Amniotic stem cell (primary cell): ENCODE measurements at regions not wholly inside any gene's neighbourhood (a gene's known extent, or its start where the extent isn't known, plus 50 kb on each side); places are given as distances from the start of the nearest gene placed in this dataset.

ENCODE experiments used
- DNase-seq: peaks from one replicate; lab custom pipeline; 2025; lab: John Stamatoyannopoulos, UW

DNA sequence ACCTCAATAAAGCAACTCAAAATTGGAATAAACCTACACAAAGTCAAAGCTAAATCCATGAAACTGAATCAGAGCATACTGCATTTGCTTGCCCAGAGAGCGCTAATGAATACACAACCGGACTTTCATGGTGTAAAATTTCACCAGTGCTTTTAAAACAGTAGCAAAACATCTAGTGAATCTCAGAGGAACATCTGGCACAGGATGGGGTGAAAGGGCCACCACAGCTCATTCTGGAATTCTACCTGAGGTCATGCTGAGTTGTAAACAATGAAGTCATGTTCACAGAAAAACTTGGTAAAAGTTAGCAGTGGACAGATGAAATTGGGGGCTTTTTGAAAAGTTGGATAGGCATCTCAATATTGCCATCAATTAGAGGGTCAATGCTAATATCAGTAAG, 125.6 kb upstream of the STXBP5 start:
- DNase-seq, result no peak

DNA sequence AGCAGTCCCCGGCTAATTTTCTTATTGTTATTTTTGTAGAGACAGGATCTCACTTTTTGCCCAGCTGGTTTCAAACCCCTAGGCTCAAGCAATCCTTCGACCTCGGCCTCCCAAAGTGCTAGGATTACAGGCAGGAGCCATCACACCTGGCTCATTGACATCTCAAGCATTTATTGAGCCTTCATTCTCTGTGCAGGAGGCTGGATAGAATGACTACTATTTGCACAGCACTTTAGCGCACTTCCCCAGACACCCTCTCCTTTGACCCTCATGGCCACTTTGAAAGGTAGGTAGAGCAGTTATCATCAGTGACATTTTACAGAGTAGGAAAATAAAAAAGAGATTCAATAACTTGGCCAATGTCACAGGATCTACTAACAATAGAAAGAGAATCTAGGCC, 124.0 kb upstream of the STXBP5 start:
- DNase-seq, result no peak

DNA sequence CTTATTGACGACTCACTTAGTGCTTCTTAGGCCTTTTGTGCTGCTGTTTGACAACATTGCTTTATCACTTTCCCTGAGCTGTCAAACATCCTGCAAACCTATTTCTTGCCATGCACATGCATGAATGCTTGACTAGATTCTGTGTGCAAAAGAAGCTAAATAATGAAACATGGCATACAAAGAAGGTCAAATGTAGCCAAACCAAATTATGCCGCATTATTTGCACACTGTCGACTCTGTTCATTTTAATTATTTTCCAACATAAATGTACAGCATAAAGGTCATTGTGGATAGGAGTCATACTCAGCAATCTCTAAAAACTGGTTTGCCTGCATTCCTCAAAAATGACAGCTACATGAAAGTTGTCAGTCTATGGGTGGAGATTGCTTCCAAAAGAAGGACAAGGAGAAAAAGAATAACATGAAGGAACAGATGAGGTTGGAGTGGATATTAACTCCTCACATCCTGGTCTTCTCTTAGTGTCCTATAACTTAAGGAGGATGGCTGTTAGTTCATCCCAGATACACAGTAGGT, 123.1 kb upstream of the STXBP5 start:
- DNase-seq, result no peak

DNA sequence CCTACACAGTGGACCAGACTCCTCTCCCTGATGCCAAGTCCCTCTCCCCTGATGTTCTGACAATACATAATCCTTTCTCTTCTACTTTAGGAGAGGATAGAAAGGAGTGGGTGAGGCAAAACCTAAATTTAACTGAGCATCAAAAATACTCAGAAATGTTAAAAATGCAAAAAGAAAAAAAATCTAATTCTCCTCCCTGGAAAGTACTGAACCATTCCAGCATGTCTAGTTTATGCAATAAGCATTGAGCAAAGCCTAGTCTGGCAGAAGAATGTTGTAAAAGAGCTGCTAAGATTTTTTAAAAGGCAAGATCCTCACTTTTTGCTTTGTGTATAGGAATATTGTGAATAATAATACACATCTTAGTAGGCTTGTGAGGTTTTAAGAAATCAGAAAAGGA, 116.6 kb upstream of the STXBP5 start:
- no peak for DNase-seq

DNA sequence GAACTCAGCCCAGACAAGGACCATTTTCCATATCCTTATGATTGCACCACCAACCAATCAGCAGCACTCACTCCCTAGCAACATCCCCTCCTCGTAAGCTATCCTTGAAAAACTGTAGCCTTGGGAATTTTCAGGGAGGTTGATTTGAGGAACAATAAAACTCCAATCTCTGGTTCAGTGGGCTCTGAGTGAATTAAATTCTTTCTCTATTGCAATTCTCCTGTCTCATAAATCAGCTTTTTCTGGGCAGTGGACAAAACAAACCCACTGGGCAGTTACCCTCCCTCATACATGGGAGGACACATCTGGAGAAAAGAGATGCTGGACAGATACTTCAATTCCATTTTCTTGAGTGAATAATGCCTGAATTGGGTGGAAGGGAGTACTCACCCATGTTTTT, 115.4 kb upstream of the STXBP5 start:
- no peak for DNase-seq

DNA sequence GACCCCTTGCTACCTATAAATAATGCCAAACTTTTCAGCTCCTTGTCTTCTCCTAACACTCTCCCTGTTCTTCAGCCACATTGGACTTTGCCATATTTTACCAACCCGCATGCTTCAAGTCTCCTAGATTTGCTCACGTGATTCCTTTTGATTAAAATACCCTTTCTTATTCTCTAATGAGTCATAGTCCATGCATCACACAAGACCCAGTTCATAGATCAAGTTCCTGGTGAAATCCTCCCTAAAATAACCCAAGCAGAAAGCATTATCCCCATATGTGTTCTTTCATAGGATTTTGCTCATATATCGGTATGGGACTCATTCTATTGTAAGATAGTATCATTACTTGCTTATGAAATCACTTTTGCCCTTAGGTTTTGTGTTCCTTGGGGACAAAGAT, 108.9 kb upstream of the STXBP5 start:
- DNase-seq, result no peak

DNA sequence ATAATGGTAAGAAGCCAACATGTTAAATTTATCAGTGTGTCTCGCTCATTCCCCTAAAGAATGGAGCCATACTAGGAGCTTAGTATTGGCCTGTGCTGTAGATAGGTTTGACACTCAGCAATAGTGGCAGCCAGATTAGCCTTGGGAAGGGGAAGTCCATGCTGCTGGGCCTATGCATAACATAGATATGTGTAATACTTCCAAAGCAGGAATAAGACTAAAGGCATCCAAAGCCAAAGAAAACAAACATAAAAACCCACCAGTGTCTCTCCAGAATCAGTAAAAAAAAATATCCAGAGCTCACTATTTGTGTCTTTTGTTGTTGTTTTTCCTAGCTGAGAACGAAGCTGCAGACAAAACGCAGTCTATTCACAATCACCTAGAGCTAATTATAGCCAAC, 104.2 kb upstream of the STXBP5 start:
- DNase-seq, result peak; percentile 87

DNA sequence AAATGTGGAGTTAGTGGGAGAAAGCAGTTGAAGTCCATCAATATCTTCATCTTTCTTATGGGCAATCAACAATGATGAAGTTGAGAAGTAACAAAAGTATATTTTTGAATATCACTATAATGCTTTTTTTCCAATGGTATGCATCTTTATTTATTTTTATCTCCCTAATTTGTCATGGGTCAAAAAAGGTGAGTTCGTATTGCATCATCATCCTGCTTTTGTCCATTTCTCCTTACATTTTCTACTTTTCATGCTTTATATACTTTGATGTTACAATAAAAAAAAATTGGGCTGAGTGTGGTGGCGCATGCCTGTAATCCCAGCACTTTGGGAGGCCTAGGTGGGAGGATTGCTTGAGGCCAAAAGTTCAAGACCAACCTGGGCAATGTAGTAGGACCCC, 101.2 kb upstream of the STXBP5 start:
- DNase-seq, result no peak

DNA sequence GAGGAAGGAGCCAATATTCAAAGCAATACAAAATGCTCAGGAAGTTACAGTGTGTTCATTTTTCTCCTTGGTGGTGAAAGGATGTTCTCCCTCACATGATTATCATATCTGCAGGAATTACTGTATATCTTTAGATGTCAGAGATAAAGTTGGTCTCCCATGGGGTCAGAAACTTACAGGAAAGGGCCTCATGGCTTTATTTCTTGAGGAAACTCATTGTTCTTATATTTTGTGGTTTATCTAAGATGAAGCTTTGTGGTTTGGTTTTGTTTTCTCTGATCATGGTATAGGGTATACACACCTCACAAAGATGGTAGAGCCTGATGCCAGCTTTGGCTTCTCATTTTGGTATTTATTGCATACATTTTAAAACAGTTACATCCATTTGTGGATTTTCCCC, 100.5 kb upstream of the STXBP5 start:
- no peak for DNase-seq

DNA sequence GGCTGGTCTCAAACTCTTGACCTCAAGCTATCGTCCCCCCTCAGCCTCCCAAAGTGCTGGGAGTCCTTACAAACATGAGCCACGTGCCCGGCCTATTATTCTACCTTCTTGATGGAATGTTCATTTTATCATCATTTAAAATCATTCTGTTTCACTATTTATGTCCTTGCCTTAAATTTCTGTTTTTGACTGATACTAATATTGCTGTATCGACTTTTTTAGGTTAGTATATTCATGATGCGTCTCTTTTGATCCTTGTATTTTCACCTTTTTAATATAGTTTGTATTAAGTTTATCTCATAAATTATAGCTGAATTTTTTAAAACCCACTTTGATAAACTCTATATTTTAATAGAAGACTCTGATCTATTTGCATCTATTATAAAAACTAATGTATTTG, 98.4 kb upstream of the STXBP5 start:
- no peak for DNase-seq

DNA sequence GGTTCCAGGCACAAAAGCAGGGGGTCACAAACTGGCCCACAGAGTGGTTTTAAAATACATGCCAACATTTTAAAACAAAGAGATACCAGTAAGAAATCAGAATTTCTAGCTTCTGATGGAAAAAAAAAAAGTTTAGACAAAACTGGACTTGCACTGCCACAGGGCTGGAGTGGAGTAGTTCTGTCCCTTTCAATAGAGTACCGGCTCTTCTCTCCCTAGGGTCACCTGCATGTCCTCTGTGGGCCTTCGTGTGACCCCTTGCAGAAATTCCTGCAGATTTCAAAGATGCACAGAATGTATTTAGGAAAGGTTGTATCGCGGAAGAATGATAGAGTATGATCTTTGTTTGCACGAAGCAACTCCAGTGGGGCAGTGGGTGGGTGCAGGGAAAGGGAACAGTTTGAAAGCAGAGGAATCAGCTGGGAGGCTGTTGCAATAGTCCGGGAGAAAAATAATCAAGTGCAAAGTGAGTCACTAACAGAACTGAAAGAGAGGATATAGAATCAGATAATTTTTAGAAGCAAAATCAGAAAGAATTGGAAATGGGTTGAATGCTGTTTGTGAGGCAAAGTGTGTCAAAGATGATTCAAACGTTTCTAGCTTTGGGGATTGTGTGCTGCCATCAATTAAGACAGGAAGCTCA, 97.3 kb upstream of the STXBP5 start:
- no peak for DNase-seq

DNA sequence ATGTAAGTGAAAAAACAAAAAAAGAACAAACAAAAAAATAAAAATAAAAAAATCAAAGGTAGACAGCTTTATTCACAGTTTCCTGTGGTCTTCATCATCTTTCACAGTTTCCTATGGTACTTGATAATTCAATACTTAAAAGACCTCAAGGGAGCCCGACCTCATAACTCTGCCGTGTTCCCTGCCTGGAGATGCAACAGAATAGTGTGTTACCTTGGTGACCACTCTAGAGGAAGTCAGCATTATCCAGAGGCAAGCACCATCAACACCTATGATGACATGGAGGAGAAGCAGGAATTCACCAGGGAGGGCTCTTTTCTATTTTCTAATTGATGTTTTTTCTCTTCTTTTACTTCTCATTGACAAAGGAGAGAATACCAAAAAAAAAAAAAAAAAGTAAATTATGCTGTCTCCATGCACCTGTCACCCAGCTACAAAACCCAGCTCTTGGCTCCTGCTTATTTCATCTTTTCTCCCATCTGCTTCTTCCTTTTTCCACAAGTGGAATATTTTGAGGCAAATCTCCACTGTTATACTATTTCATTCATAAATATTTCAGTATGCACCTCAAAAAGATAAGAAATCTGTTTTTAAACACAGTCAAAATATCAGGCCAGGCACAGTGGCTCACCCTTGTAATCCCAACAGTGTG, 95.8 kb upstream of the STXBP5 start:
- DNase-seq, result no peak

DNA sequence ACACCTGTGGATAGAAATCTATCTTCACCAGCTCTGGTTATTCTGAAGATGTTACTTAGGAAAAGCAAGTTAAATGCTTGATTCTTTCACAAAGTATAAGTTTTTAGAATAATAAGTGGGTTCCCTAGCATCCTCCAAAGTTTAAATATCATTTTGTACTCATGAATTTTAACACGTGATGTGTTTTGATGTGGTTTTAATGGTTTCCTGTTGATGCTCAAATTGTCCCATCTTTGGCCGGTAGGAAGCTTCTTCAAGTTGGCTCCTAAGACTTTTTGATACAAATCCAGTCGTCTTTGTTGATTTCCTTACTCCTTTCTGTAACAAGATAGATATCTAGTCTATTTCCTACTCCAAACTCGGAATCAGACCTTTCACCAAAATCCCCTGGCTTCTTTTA, 94.5 kb upstream of the STXBP5 start:
- DNase-seq, result no peak

DNA sequence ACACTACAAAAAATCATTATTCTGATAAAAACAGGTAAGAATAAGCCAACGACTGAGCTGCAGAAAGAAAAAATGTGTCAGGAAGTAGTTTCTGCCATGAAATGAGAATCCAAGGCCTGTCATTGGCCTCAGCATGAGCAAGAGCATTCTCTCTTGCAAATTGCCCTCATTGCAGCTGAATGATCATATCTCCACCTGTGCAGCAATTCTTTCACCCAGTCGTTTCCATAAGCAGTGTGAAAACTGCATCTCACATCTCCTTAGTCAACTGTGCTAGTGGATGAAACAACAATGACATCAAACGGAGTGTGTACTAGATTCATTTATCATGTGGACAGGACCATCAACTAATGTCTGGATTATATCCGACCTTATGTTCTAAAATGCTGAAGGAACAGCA, 88.2 kb upstream of the STXBP5 start:
- no peak for DNase-seq

DNA sequence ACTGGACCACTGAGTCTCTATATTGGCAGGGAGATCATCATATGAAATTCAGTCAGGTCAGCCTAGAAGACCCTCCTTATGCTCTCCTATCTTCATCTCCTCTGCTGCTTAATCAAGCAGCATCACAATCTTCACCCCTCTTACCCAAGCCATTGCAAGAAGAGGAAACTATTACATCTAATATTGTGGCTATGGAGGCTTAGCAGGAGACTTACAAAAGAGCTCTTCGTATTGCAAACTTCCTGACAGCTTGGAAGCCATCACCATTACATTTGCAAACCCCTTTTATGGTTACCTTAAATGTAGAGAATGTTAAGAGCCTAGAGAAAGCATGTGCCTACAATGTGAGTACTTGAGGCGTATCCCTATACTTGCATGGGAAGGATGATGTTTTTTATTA, 87.2 kb upstream of the STXBP5 start:
- no peak for DNase-seq

DNA sequence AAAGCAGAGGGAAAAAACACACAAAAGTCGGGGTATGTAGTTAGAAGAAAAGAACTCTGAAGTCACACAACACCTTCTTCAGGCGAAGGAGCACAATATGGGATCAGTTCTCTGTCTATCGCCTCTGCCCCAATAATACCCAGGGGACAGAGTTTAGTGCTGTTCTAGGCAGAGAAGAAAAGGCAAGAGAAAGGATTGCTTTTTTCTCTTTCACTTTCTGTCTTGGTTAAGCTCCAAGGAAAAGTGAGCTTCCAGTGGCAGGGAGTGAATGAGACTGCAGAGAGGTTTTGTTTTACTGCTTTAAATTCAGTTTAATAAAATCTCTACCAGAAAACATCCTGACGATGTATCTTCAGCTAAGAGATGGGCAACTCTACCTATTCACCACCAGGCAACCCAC, 86.6 kb upstream of the STXBP5 start:
- DNase-seq, result no peak

DNA sequence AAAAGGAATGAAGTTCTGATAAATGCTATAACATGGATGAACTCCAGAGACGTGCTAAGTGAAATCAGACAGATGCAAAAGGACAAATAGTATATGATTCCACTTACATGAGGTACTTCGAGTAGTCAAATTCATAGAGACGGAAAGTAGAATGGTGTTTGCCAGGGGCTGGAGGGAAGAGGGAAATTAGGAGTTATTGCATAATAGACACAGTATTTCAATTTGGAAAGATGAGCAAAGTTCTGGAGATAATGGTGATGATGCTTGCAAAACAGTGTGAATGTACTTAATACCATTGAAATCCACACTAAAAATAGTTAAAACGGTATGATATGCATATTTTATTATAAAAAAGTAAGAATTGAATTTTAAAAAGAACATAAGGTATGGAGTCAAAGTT, 84.9 kb upstream of the STXBP5 start:
- no peak for DNase-seq

DNA sequence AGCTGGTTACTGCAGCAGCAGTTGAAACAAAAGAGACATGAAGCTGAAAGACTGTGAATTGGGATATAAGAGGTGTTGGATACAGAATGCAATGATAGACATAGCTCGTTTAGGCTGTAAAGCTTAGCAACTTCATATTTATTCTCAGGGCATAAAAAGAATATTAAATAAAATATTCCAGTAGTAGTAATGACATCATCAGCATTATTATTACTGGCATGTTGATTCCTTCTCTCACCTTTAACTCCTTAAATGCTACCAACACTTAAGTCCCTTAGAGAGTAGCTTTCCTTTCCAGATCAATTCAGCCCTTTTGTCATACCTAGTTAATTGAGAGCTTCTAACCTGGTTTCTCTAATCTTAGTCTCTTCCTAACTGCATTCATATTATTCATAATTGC, 81.4 kb upstream of the STXBP5 start:
- no peak for DNase-seq

DNA sequence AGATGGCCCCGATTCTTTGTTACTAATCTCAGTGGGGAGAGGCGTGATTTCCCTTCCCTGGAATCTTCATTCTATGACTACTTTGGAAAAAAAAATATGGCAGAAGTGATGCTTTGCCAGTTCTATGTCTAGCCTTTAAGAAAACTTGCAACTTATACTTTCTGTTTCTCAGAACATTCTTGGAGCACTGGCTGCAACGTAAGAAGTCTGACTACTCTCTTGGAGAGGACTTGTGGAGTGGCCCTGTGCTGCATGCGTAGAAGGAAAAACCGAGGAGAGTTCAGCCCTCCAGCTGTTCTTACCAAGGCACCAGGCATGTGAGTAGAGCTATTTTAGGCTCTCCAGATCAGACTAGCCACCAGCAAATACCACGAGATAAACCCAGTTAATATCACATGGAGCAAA, 77.6 kb upstream of the STXBP5 start:
- no peak for DNase-seq

DNA sequence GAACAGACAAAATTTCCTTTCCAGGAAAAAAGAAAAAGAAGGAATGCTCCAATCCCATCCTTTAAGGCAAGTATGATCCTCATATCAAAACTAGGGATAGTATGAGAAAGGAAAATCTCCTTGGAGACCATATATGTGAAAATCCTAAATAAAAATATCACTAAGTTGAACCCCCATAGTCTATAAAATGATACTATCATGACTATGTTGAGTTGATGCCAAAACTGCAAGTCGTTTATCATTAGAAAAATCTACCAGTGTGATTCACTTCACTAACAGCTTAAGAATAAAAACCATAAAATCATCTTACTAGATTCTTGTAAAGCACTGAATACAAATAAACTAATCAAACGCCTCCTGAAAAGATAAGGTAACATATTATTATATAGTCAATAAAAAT, 76.6 kb upstream of the STXBP5 start:
- no peak for DNase-seq

DNA sequence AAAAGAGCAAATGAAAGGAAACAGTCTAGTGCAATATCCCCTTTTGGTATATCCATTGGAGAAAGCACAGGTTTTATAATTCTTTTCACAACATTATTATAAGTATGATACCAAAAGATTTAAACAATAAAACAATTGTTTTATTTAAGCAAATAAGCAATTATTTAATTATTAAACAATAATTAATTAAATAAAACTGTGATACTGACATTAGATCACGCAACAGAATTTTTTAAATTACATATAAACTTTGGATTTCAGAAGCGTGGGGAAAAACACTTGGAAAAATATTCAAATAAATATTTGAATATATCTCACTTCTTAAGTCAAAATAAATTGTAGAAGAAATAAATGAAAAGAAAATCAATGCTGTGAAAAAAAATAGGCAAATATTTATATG, 76.2 kb upstream of the STXBP5 start:
- DNase-seq, result no peak

DNA sequence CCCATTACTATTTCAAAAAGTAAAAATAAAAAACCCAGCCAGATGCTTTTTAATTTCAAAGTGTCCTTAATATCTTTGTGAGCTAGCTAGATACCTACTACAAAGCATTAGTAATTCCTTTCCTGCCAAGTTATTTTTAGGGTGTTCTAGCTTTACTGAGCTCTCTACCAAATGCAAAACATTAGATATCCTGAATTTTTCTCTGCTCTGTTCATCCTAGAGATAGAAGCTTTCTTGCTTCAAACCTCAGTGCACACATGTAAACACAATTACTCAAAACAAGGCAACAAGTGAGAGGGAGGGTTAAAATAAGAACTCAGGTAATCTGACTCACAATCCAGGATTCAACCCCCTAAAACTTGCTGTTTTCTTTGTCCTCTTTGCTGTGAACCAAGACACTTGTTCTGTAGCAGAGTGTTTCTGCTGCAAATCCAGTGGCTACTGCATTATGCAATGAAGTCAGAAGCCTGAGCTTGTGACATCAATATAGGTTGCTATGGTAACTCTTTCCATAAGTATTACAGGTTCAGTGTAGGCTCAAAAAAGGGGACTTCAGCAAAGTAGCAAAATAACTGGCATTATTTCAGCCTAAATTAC, 72.6 kb upstream of the STXBP5 start:
- no peak for DNase-seq

DNA sequence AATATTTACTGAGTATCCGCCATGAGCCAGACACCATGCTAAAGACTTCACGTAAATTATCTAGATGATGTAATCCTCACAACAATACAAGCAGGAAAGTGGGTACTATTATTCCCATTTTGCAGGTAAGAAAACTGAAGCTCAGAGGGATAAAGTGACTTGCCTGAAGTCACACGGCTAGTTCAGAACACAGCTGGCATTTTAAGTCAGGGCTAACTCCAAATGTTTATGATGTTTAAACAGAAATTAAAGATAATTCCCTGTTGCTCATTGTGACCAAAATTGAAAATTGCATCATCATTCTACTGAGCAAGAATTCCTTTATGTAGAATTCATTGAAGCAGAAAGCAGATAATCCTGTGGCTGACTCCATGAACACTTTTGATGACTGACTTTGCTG, 71.3 kb upstream of the STXBP5 start:
- no peak for DNase-seq

DNA sequence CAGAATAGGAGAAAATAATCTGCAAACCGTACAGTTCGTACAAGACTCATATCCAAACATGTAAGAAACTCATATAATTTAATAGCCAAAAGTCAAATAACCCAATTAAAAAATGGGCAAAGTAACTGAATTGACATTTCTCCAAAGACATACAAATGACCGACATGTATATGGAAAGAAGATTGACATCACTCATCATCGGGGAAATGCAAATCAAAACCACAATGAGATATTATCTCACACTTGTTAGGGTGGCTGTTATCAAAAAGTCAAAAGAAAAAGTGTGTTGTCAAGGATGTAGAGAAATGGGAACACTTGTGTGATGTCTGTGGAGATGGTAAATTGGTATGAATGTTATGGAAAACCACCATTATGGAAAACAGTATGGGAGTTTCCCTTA, 70.5 kb upstream of the STXBP5 start:
- DNase-seq, result no peak
